Endothelial cell of umbilical vein (primary cell): ENCODE measurements at regions not wholly inside any gene's neighbourhood (a gene's known extent, or its start where the extent isn't known, plus 50 kb on each side); places are given as distances from the start of the nearest gene placed in this dataset.

Experiments
- BruUV-seq: library from RNA; stranded (reverse); fragments of 400-500 nt; replicated peaks from 2 replicates; lab custom pipeline; 2021; lab: Mats Ljungman, UMichigan
- CTCF ChIA-PET: fragments of 300-600, 350-600 bp; sonication (Branson Sonifier 250); formaldehyde crosslinking; loops from one replicate; lab custom pipeline; 2021; ENCODE audit warnings: antibody characterized with exemption, inconsistent platforms; lab: Charles Lee
- POLR2A ChIA-PET: fragments of 300-600, 350-600 bp; sonication (Branson Sonifier 250); formaldehyde crosslinking; loops from one replicate; lab custom pipeline; 2021; ENCODE audit warnings: antibody characterized with exemption, inconsistent platforms; lab: Charles Lee
- DNase-seq: peaks from one replicate; pipeline ENCODE4 v3.0.0-alpha.2; 2011; ENCODE audit warnings: low read depth, low spot score
- FAIRE-seq: peaks from 2 replicates; lab custom pipeline; 2011; peaks lifted over from hg19 to GRCh38; lab: Jason Lieb, UNC
- H2AFZ ChIP-seq: 2 replicates; pipeline ENCODE4 v1.6.0; 2012; ENCODE audit warnings: low read depth, low read length, control low read depth, inconsistent platforms
- H3K27ac ChIP-seq: 2 replicates; pipeline ENCODE4 v1.5.1; 2011; ENCODE audit warnings: low read depth, mild to moderate bottlenecking, control low read depth, low read length, moderate library complexity; ENCODE audit not compliant: insufficient read depth
- H3K27me3 ChIP-seq, 2 experiments: 2 replicates each; pipeline versions ENCODE4 v1.6.0 to v1.6.1; 2011; ENCODE audit warnings: low read length in 2 of 2, mixed read lengths in 1 of 2; ENCODE audit not compliant: control insufficient read depth in 2 of 2, insufficient read depth in 2 of 2
- H3K36me3 ChIP-seq, 2 experiments: 2 replicates in 1 of 2; 3 replicates in 1 of 2; pipeline ENCODE4 v1.5.1; 2011; ENCODE audit warnings: low read length in 2 of 2, mild to moderate bottlenecking in 1 of 2, moderate library complexity in 1 of 2; ENCODE audit not compliant: control insufficient read depth in 2 of 2, insufficient read depth in 2 of 2; ENCODE audit errors: extremely low read depth in 1 of 2
- H3K4me1 ChIP-seq: 3 replicates; pipeline ENCODE4 v1.5.1; 2011; ENCODE audit warnings: mild to moderate bottlenecking, low read length; ENCODE audit not compliant: control insufficient read depth, insufficient read depth; ENCODE audit errors: extremely low read depth
- H3K4me2 ChIP-seq: 2 replicates; pipeline ENCODE4 v1.6.1; 2011; ENCODE audit warnings: low read length, control low read depth, mixed read lengths; ENCODE audit not compliant: insufficient read depth
- H3K4me3 ChIP-seq, 3 experiments: fragments of 200-600 bp in 1 of 3; sonication (generic), shearing (Covaris generic) in 1 of 3; replicated peaks in 1 of 3; 2 replicates each; pipeline ENCODE4 v1.5.1; 2011 to 2016; ENCODE audit warnings: control low read depth in 3 of 3, low read length in 3 of 3, mild to moderate bottlenecking in 2 of 3, inconsistent platforms in 1 of 3, low read depth in 1 of 3, moderate library complexity in 1 of 3; ENCODE audit not compliant: insufficient read depth in 1 of 3
- H3K79me2 ChIP-seq: 2 replicates; pipeline ENCODE4 v1.6.0; 2012; ENCODE audit warnings: low read length, inconsistent platforms; ENCODE audit not compliant: control insufficient read depth, insufficient read depth
- H3K9ac ChIP-seq: replicated peaks from 2 replicates; pipeline ENCODE3; 2011; ENCODE audit warnings: low read length, control low read depth; ENCODE audit not compliant: insufficient read depth; ENCODE audit errors: extremely low read depth
- H3K9me1 ChIP-seq: replicated peaks from 3 replicates; pipeline ENCODE4 v1.6.0; 2011; ENCODE audit warnings: mild to moderate bottlenecking, low read length; ENCODE audit not compliant: control insufficient read depth, insufficient read depth; ENCODE audit errors: extremely low read depth
- H3K9me3 ChIP-seq: replicated peaks from 2 replicates; pipeline ENCODE4 v1.5.1; 2012; ENCODE audit warnings: low read length, inconsistent platforms; ENCODE audit not compliant: control insufficient read depth, insufficient read depth
- H4K20me1 ChIP-seq: replicated peaks from 2 replicates; pipeline ENCODE3; 2011; ENCODE audit warnings: mild to moderate bottlenecking, low read length; ENCODE audit not compliant: control insufficient read depth, insufficient read depth; ENCODE audit errors: extremely low read depth
- EZH2 ChIP-seq: IDR thresholded peaks from 2 replicates; pipeline ENCODE4 v1.6.1; 2012; ENCODE audit warnings: borderline replicate concordance, low read depth, mild to moderate bottlenecking, moderate library complexity, low read length, inconsistent platforms; ENCODE audit not compliant: severe bottlenecking
- FOS ChIP-seq: IDR thresholded peaks from 2 replicates; pipeline ENCODE4 v1.6.1; 2011; ENCODE audit warnings: mild to moderate bottlenecking, low read length, moderate library complexity, borderline replicate concordance; ENCODE audit not compliant: insufficient read depth
- GATA2 ChIP-seq: IDR thresholded peaks from 2 replicates; pipeline ENCODE4 v1.7.0; 2011; ENCODE audit warnings: low read depth, mild to moderate bottlenecking, moderate library complexity, mixed read lengths, low read length; ENCODE audit not compliant: insufficient read length, insufficient read depth
- JUN ChIP-seq: IDR thresholded peaks from 2 replicates; pipeline ENCODE4 v1.6.1; 2011; ENCODE audit warnings: borderline replicate concordance, low read depth; ENCODE audit not compliant: insufficient read length, insufficient read depth
- MYC ChIP-seq: IDR thresholded peaks from one replicate; pipeline ENCODE4 v1.6.1; 2011; ENCODE audit warnings: mild to moderate bottlenecking, low read depth, low read length
- POLR2A ChIP-seq: IDR thresholded peaks from 2 replicates; pipeline ENCODE4 v1.6.1; 2012; ENCODE audit warnings: low read depth, mild to moderate bottlenecking, control low read depth, low read length
- POLR2AphosphoS5 ChIP-seq: IDR thresholded peaks from 2 replicates; pipeline ENCODE4 v1.6.1; 2012; ENCODE audit warnings: low read depth, mild to moderate bottlenecking, control low read depth, low read length, moderate library complexity; ENCODE audit not compliant: insufficient read depth
- dilution Hi-C: fragments of 300-500 bp; cut with MboI; formaldehyde crosslinking; loops from one replicate; pipeline ENCODE4 v1.15.0; 2019; ENCODE audit warnings: low sequenced_read_pairs; ENCODE audit not compliant: extremely low pct_ligation_motif_present
- intact Hi-C: fragments of 100-400 bp; cut with micrococcal nuclease; formaldehyde crosslinking; loops from one replicate; pipeline ENCODE4 v1.10.0; 2022
- TF ChIP-seq, protein P1 (sequence below): IDR thresholded peaks from 2 replicates; pipeline ENCODE4 v1.6.1; 2011; ENCODE audit not compliant: insufficient read depth, insufficient read length

DNA sequence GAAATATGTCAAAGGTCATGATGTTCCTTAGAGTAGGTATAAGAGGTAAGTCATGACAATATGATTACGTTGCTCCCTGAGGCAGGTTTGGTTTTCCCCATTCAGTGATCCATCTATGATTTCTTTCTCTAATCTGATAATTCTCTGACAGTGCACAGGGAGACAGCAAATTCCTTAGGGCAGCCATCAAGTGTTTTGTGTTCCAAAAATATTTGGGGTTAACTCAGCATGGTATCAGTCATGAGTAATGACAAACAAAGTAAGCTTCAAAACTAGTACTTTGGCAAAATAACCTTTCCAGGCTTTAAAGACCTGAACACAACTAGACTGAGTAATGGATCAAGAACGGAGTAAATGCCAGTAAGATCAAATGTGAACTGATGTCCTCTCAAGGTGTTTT is 55.3 kb upstream of the SPATA31E1 start:
- Histone ChIP-seq H3K4me3 (no peak overlapping the region), H3K36me3 (no peaks in the 10 kb centered on the region), H3K9ac (no peak overlapping the region), H3K27me3 (peaks cover 4 to 6% of the 10 kb centered on the region in 2 experiments), H2AFZ (no peak overlapping the region), H3K4me1 (no peaks in the 10 kb centered on the region), H3K79me2 (no peaks in the 10 kb centered on the region), H3K9me3 (no peaks in the 10 kb centered on the region), H4K20me1 (no peaks in the 10 kb centered on the region), H3K9me1 (no peaks in the 10 kb centered on the region), H3K27ac (no peak overlapping the region), H3K4me2 (no peak overlapping the region)
- intact Hi-C loops: no loop called here
- FAIRE-seq (no peak), DNase-seq (no peak)
- ChIA-PET POLR2A (no interaction called here), CTCF (interaction anchor here (1.0 kb wide), 1 partner anchor 15 kb away, joined by 3 read pairs; no protein-coding TSS in a partner anchor)
- TF ChIP-seq EZH2 (no peak), GATA2 (no peak), MYC (no peak), POLR2AphosphoS5 (no peak), POLR2A (no peak), FOS (no peak)
- TF ChIP-seq, protein P1, sequence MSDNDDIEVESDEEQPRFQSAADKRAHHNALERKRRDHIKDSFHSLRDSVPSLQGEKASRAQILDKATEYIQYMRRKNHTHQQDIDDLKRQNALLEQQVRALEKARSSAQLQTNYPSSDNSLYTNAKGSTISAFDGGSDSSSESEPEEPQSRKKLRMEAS: no peak
- dilution Hi-C loops: no loop called here
- BruUV-seq: no TSS peak

DNA sequence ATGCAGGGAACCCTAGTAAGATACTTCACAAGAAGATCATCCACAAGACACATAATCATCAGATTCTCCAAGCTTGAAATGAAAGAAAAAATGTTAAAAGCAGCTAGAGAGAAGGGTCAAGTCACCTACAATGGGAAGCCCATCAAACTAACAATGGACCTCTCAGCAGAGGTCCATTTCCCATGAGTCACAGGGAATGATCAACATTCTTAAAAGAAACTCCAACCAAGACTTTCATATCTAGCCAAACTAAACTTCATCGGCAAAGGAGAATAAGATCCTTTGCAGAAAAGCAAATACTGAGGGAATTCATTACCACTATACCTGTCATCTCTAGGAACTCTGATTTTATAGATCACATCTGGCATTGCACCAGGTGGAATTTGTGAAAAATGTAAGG is 52.9 kb upstream of the SPATA31E1 start:
- no TSS peak for BruUV-seq
- DNase-seq (no peak), FAIRE-seq (no peak)
- H3K36me3 ChIP-seq: no peaks in the 10 kb centered on the region
- dilution Hi-C loops (no loop called here), intact Hi-C loops (no loop called here)
- no peaks in the 10 kb centered on the region for H3K4me1 ChIP-seq
- H3K4me3 ChIP-seq: no peak overlapping the region
- H3K9me3 ChIP-seq: no peaks in the 10 kb centered on the region
- no peak for TF ChIP-seq JUN
- TF ChIP-seq, protein P1: no peak
- TF ChIP-seq FOS: no peak
- TF ChIP-seq POLR2A: no peak
- TF ChIP-seq POLR2AphosphoS5: no peak
- no peak for TF ChIP-seq MYC
- no peak for TF ChIP-seq GATA2
- no peak for TF ChIP-seq EZH2
- no peaks in the 10 kb centered on the region for H4K20me1 ChIP-seq
- peaks cover 4 to 6% of the 10 kb centered on the region in 2 experiments for H3K27me3 ChIP-seq
- POLR2A ChIA-PET: no interaction called here
- no peaks in the 10 kb centered on the region for H3K79me2 ChIP-seq
- no peaks in the 10 kb centered on the region for H3K9me1 ChIP-seq
- CTCF ChIA-PET: interaction anchor here (0.6 to 1.1 kb wide), 2 partner anchors 750 to 1396 kb away, joined by 3 read pairs; no protein-coding TSS in a partner anchor
- H3K4me2 ChIP-seq: no peak overlapping the region
- no peak overlapping the region for H3K27ac ChIP-seq
- no peak overlapping the region for H3K9ac ChIP-seq
- H2AFZ ChIP-seq: no peak overlapping the region
